HG03103 (cell line): ENCODE measurements at regions not wholly inside any gene's neighbourhood (a gene's known extent, or its start where the extent isn't known, plus 50 kb on each side); places are given as distances from the start of the nearest gene placed in this dataset.

ENCODE experiments used
- ATAC-seq: cut with Tn5 transposase; IDR thresholded peaks from one replicate; pipeline ENCODE4 v1.9.1; 2021; ENCODE audit warnings: low read depth; ENCODE audit not compliant: unreplicated experiment

DNA sequence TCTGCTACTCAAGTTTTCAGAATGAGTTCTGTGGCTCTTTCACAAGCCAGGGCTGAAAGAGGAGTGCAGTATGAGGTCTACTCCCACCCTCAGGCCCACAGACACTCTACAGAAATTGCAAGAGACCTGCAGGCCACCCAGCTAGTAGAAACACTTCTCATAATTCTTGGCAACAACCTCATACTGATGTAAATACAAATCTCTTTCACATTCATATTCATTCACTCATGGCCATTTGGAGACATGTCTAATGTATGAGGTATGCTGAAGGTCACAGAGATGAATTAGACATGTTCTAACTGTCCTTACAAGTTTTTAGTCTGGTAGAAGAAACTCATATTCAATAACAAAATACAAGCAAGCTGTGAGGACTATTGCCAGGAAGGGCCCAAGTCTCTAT is 83.8 kb upstream of the KLHL29 start:
- ATAC-seq = no peak

DNA sequence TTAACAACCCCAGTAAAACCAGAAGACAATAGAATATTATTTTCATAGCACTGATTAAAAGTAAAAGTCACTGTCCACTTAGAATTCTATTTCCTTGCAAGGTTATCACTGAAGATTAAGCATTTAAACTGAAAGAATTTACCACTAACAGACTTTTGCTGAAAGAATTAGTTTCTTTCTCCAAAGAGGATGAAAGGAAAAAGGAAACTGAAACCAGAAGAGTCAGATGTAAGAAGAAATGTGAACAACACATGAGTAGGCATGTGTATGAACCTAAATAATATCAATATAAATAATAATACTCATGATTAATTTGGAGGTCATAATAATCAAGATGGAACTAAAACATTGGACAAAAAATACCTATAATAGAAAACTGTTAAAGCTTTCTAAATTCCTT is 82.4 kb upstream of the KLHL29 start:
- no peak for ATAC-seq

DNA sequence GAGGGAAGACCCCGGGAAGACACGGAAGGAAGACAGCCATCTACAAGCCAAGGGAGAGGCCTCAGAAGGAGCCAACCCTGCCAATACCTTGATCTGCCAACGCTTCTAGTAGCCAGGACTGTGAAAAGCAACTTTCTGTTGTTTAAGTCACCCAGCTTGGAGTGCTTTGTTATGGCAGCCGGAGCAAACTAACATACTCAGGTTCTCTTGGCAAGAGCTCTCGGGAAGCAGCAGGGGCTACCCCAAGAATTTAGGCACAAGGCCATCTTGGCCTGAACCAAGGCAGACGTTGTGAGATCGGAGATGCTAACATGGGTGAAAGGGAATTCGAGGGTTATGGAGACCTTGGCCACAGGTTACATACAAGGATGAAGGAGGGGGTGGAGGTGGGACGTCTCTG is 78.6 kb upstream of the KLHL29 start:
- ATAC-seq = no peak

DNA sequence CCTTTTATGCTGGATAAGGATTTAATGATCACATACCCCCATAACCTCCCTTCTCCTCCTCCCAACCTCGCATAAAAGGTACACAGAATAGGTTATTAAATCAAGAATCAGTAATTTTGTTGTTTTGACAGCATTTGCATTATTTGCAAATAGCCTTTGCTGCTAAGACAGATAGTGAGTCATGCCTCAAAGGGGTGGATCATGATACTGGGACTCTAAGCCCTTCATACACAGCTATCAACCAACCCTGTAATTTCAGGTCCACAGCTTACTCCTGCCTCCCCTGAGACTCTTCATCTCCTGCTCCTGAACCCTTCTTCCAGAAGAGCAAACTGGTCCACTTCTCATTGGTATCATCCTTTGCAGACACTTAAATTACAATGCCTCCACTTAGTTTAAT is 73.8 kb upstream of the KLHL29 start:
- no peak for ATAC-seq

DNA sequence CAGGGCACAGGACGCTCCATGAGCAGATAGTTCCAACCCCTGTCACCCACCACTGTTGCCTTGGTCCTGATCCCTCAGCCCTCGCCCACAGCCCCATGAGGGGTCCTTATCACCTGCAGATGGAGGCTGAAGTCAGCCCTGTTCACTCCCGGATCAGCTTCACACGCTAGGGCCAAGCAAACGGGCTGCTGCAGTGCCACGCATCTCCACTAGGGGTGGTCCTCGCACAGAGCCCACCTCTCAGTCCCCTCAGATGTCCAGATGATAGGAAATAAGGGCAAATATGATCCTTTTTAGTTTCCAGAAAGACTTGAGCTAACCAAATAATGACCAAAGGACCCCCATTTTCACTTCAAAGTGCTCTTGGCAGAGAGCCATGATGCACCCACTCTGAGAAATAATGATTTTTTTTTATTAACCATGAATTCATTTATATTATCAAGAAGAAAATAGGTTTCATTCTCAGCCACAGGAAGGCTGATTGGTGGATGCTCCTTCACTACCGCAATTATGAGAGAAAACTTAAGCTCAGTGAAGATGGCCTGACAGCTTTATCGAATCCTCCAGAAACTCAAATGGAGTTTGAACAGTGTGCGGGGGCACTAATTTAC is 71.9 kb upstream of the KLHL29 start:
- peak; percentile 94 for ATAC-seq

DNA sequence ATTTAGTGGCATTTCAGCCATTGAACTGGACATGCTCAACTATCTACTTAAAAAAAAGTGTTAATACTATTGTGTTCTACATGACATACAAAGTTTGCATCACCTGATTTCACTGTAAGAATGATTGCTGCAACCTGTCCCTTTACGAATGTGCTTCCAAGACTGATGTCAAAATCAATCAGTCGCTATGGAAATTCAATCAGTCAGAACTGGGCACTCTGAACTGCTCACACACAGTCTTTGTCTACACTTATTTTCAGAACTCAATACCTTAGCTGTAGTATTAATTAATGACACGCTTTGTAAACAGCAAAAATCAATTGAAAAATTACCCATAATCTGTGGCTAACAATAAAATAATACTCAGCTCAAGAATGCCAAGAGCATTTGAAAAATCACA is 70.3 kb upstream of the KLHL29 start:
- ATAC-seq = no peak

DNA sequence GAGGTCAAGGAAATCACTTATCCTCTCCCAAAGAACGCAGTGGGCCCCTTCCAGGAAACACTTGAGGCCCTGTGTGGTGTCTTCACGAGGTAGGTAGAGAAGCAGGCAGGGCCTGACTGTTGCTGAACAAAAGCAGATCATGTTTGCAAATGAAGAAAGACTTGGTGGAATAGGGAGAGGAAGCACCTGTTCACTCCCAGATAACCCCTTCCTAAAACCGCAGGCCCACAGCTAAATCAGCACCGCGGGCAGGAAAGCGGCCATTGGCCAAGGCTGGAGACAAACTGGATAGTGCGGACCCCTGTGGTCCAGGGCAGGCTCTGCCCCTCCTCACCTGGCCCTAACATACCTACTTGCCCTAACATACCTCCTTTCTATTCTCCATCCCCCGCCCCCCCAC is 64.9 kb upstream of the KLHL29 start:
- no peak for ATAC-seq

DNA sequence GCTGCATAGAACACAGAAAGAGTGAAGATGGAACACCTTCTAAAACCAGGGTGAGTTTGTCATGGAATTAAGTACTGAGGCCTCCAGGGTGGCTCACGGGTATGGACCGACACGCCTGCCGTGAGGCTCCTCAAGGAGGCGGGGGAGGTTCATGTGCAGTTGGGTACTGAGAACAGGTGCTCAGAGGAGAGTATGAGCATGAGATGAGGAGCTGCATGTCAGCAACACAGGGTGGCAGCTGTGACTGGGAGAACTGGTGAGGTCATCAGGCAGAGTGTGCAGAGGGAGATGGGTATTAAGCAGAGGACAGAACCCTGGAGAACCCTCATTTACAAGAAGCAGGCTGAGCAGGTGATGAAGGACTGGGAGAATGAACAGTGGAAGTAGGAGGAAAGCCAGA is 63.2 kb upstream of the KLHL29 start:
- no peak for ATAC-seq

DNA sequence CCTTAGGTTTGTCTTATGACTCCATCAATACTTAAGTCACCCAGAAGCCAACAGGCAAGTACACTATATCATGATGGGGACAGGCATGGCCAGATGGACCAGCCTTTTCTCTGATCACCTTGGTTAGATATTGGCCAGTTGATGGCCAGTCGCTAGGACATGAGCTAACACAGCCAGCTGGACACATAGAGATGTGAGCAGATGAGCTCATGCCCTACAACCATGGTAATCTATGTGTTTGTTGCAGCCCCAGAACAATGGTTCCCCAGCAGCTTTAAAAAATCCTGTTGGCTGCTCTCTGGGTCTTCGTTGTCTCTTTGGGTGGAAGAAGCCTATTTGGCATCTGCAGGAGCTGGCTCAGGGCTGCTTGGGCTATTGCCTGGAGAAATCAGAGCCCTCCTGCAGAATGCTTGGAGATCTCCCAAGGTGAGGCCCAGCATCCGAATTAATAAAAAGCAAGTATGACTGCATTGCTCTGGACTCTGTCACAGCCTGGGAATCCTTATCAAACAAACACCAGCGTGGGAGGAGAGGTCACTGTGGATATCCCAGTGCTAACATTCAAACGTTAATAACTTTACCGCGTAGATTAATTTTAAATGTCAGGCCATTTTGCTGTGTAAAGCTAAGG is 62.3 kb upstream of the KLHL29 start:
- no peak for ATAC-seq

DNA sequence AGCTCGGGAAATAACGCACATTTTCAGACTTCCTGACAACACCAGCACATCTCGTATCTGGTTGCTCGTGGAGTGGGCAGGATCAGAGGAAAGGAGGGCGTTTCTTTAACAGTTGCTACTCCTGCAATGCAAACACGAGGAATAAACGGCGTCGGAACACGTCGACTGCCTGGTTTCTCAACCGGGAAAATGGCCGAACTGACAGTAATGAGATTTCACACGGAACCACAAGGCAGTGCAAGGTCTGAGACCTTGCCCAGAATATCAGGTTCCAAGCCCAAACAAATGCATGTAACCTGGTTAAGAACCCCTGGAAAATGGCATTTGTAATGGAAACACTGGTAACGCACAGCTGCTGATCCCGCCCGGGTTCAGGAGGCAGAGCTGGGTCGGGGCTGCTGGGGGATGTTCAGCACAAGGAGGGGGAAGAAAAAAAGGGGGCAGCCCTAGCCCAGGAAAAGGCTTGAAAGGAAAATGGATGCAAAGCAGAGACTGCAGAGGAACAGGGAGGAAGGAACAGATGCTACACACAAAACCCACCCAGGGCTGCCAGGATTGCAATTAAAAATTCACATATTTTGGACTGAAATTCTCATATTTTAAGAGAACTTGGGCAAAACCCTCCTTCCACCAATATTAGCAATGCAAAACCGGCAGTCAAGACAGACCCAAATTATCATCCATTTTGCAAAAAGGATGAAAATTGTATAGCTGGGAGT is 61.6 kb upstream of the KLHL29 start:
- no peak for ATAC-seq

DNA sequence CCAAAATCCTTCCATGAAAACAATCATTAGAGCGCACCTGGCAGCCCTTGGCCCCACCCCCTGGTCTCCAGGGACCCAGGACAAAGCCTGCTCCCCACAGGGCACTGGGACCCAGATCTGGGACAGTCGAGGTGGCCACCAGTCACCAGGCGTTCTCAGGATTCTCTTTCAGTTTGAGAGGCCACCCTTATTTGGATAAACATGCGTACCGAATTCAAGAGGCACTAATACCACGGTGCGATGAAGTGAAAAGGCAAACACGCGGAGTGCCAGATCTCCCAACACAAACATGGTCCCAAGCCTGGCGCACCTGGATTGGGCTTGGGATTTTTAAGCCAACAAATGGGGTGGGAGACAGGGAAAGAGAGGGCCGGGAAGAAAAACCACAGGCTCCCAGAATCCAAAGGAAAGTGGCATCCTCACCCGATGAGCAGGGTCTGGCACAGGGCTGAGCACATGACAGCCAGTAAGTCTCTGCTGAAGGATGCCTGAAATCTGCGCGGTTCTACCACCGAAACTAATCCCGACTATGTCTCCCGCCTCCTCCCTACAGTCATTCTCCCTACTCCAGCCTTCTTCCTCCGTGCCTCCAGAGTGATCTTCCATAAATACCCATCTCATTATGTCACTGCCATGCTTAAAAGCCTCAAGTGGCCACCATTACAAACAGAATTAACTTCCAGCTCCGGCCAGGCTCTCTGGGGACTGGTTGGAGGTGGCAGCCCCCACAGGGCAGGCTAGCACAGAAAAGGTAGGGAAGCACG is 60.9 kb upstream of the KLHL29 start:
- ATAC-seq = no peak

DNA sequence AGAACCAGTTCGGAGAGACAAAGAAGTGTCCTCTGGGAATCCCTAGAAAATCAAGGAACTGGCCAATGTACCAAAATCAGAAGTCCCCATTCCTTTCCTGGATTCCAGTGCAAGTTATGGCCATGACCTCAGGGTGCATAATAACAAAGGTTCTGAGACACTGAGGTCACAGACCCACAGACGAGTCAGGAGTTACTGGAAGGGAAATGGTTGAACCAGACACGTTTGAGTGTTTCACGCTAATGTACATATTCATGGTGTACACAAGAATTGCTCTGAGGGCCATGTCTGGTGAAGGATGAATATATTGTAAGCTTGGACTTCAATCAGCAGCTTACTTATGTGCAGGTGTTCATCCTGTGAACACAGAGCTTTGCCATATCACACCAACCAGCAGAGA is 58.6 kb upstream of the KLHL29 start:
- ATAC-seq = no peak

DNA sequence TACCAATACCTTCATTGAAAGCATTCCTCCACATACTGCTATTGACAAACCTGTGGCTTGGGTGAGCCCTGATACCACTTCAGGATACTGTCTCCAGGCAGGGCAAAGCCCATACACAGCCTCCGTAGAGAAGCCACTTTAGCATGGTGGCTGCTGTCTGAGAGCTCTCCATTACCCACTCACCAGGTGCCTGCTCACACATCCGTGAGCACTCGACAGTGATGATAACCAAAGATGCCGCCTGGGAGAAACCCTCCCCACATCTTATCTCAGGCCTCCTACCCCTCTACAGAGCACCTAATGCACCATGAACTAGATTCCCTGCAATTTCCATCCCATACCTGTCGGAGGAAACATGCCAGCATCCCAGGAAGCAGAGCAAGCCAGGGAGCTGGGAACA is 57.6 kb upstream of the KLHL29 start:
- ATAC-seq = no peak

DNA sequence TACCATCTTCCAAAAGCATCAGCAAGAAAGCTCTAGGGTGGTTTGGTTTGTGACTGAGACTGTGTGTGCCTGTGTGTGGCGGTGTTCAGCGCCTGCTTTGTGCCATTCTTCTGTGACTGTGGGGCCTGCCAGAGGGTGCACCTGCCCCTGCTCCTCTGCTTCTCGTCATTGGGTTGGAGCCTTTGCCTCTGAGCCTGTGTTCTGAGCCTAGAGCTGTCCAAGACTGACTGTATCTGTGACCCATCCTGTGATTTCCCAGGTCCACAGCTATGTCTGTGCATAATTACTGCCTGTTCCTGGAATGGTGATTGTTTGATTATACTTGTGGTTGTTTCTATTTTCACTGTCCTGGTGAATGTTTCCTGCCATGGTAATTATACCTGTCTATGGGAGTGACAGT is 57.1 kb upstream of the KLHL29 start:
- ATAC-seq = no peak

DNA sequence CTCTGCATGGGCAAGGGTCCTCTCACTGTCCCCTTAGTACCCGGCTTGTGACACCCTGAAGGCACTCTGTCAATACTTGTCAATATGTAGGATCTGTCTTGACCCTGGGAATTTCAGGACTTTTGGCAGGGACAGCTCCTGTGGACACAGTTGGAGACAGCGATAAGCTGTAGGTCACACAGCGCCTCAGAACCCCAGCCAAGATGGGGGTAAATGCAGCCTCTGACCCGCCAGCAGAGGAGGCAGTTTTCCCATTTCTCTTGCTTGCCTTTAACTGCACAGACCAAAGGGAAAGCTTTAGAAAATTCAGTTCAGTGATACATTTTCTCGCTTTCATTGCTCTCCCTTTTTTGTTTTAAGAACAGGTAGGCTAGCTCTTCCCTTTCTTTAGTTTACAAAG is 54.8 kb upstream of the KLHL29 start:
- ATAC-seq = no peak
